Hindlimb muscle (tissue), 1 donor: ENCODE measurements at regions not wholly inside any gene's neighbourhood (a gene's known extent, or its start where the extent isn't known, plus 50 kb on each side); places are given as distances from the start of the nearest gene placed in this dataset.
"Not testable (repeated sequence)": the region's sequence is repeated elsewhere in the genome, so short reads cannot be mapped to it uniquely, and the experiment has no call there.

Experiments used
- DNase-seq: peaks from one replicate; pipeline ENCODE4 v3.0.0-alpha.2; 2013

DNA sequence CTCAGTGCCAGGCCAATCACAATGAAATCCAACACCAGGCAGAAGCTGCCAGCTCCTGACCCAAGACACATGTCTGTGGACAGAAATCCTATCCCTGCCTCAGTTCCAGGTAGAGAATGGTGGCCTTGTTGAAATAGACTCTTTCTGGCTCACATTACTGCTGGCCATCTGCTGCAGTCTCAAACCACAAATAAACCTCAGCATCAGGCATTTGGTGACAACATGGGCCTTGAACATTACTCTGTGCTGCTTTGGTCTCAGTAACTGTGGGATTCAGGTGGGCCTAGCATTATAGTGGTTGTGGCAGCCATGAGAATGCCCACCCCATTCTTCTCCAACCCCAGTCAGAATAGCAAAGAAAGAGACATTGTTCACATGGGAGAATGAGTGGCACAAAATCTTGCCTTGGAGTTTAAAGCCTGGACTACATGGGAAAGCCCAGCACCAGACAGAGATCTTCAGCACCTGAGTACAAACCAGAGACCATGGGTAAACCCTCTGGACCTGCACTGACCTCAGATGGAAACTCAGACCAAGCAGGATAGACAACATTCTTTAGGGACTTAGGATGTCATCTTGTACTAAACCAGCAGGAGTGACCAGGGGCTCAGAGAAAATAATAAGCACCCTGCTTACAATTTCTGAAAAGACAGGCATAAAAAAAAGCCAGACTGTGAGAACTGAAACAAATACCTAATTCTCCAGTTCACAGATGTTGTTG lies 50.4 kb upstream of the TRAM1L1 start:
- no peak for DNase-seq

DNA sequence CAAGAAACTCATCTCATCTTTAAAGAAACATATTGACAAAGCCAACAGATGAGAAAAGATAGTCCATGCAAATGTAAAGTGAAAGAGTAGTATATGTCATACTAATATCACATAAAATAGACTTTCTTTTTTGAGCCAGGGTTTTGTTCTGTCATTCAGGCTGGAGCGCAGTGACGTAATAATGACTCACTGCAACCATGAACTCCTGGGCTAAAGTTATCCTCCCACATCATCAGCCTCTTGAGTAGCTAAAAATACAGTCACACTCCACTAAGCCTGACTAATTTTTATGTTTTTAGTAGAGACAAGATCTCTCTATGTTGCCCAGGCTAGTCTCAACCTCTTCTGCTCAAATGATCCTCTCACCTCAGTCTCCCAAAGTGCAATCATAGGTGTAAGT lies 51.8 kb upstream of the TRAM1L1 start:
- no peak for DNase-seq

DNA sequence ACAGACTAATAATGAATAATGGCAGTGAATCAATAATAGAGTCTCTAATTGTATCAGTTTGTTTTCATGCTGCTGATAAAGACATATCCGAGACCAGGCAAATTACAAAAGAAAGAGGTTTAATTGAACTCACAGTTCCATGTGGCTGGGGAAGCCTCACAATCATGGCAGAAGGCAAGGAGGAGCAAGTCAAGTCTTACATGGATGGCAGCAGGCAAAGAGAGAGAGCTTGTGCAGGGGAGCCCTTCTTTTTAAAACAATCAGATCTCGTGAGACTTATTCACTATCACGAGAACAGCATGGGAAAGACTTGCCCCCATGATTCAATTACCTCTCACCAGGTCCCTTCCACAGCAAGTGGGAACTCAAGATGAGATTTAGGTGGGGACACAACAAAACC lies 53.4 kb upstream of the TRAM1L1 start:
- DNase-seq: not testable (repeated sequence)

DNA sequence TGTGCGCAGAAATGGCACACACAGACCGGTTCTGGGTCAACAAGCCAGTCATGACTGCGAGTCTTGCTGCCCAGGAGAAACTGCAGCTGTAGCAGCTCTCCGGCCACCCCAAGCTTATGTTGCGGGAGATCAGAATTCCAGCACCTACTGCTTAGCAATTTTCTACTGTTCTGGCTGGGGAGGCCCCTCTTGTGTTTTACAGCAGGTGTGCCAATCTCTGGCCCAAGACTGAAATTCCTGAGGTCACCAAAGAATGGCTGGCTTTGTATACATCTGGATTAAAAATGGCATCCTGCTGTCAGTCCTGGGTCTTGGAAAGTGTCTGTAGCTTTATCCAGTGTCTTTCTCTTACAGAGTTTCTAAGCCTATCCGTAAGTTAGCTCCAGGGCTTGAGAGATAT lies 68.9 kb upstream of the TRAM1L1 start:
- no peak for DNase-seq

- no peak for DNase-seq
Observed at GRCh38 chr4:117156806-117157205, 71.4 kb upstream of the TRAM1L1 start.

DNA sequence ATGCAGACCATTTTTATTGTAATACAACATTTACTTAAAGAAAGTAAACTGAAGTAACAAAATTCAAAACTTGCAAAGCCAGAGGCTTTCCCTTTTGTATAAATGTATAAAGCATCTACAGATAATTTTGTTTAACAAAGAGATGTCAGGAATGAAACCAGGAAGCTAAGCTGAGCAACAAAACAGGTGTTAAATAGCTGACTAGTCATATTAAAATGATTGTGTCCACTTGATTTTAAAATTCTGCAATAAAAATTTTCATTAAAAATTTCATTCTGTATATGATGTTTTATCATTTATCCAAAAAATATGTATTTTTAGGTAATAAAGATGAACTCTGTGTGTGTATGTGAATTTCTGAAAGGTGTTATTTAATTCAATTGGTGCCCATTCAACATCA lies 72.0 kb upstream of the TRAM1L1 start:
- no peak for DNase-seq

DNA sequence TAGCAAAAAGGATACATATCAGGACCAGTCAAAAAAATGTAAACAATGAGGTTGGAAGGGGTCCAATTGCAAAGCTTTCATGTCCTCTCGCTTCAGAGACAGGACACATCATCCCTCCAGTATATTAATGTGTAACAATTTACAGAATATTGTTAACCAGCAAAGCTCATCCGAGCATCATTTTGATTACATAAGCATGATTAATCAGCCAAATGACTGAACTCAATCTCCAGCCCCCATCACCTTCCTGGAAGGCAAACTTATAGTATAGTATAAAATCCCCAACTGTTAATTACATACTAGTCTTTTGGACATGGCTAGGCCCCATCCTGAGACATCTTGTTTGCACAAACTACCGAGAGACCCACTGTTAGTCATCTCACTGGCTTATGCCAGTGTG lies 77.6 kb upstream of the TRAM1L1 start:
- DNase-seq: no peak

GRCh38 chr4:117164338-117164737 lies 79.0 kb upstream of the TRAM1L1 start:
- no peak for DNase-seq

GRCh38 chr4:117175369-117175768 lies 90.0 kb upstream of the TRAM1L1 start:
- DNase-seq: not testable (repeated sequence)

- DNase-seq: no peak
Observed at GRCh38 chr4:117203231-117203630, 117.9 kb upstream of the TRAM1L1 start.

GRCh38 chr4:117210551-117210950 lies 125.2 kb upstream of the TRAM1L1 start:
- no peak for DNase-seq

GRCh38 chr4:117224256-117224655 lies 138.9 kb upstream of the TRAM1L1 start:
- peak; percentile 31 for DNase-seq

DNA sequence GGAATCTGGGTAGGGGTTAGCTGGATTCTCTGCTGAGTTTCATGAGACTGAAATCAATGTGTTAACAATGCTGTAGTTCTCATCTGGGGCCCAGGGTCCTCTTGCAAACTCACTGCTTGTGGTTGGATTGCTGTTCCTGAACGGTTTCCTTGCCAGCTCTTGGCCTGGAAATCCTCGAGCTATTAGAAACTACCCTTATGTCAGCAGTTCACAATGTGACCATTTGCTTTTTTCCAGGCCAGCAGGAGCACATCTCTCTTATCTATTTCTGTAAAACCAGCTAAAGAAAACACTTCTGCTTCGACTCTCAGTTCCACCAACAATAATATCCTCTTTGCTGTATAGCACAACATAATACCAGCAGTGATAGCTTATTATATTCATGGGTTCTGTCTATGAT lies 140.1 kb upstream of the TRAM1L1 start:
- no peak for DNase-seq

- DNase-seq: no peak
Observed at GRCh38 chr4:117227925-117228324, 142.5 kb upstream of the TRAM1L1 start.

GRCh38 chr4:117239434-117239833 lies 154.1 kb upstream of the TRAM1L1 start:
- DNase-seq: no peak

DNA sequence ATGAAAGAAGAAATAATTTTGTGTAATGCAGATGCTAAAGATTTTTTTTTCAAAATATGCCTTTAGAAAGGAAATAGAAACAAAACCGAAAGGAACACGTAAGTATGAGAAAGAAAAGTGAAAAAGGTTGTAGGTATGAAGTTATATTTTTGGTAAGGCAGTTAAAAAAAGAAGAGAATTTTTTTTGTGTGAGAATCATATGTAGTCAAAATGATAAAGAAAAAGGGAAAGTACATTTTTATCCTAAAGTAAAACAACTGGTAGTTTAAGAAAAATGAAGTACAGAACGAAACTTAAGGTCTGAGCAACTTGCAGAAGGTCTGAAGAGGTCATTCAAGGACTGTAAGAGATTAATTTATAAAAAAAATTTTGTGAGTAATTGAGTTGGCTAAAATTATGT lies 164.0 kb upstream of the TRAM1L1 start:
- no peak for DNase-seq

DNA sequence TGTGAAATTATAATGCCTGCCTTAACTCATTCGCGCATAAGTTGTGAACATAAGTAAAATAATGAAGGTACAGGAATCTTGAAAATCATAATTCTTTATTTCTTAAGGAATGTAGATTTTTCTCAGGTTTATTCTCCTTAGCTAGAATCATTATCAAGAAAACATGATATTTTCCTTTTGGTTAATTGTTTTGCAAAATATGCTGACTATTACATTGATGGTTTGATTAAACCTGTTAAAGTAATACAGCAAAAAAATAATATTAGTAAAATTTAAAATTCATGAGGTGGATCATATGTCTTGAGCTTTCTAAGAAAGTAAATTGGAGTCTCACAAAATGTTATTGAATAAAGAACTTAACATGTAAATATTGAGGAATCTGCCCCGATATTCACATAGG lies 178.7 kb upstream of the TRAM1L1 start:
- no peak for DNase-seq

GRCh38 chr4:117267317-117267716 lies 181.9 kb upstream of the TRAM1L1 start:
- DNase-seq: no peak

GRCh38 chr4:117284736-117285135 lies 199.4 kb upstream of the TRAM1L1 start:
- DNase-seq: no peak

GRCh38 chr4:117293784-117294183 lies 208.4 kb upstream of the TRAM1L1 start:
- DNase-seq: no peak

GRCh38 chr4:117302226-117302625 lies 216.8 kb upstream of the TRAM1L1 start:
- DNase-seq: no peak

DNA sequence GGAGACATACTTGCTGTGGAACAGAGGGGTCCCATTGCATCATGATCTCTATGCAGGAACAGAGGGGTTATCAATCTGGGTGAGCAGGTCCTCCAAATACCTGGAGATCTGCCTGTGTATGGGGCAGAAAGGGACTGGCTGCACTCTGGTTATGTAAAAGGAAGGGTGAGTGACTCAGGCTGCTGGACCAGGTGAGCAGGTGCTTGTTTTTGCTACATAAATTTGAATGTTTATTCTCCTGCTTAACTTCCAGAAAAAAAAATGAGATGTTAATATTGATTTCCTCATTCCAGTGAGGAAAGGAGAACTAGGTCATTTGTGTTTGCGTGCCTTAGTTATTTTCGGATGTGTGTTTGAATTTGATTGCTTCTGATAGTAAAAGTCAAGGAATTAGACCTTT lies 225.8 kb upstream of the TRAM1L1 start:
- DNase-seq: no peak

- DNase-seq: no peak
Observed at GRCh38 chr4:117311989-117312388, 226.6 kb upstream of the TRAM1L1 start.

DNA sequence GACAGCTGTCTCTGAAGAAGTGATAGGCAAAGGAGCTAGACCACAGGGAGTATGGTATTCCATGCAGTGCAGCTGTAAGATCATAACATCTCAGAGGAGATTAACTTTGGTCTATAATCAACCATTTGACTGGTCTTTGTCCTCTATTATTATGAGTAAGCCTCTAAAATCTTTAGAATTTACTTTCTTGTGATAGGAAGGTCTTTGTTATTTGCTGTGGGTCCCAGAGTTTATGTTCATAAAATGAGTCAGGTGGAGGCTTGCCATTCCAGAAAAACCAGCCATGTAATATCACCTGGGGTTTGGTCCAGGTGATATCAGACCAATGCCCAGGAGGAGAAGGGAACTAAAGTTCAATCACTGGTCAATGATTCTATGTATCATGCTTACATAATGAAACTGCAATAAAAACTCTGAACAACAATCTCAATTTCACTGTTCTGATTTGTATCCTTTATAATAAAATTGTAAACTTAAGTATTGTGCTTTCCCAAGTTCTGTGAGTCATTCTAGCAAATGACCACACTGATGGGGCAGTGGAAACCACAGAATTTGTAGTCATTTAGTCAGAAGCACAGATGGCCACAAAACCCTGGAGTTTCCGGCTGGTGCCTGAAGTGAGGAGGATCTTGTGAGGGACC lies 239.6 kb upstream of the TRAM1L1 start:
- DNase-seq: no peak

DNA sequence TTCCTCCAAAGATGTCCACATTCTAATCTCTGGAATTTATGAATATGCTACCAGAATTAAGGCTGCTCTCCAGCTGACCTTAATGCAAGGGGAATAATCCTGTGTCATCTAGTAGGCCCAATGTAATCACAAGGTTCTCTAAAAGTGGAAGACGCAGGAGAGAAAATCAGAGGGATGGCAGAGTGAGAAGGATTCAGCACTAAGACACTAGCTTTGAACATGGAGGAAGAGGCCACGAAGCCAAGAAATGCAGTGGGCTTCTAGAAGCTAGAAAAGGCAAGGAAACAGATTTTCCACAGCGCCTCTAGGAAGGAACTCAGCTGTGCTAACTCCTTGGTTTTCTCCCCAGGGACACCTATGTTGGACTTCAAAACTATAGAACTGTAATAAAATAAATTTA lies 240.7 kb upstream of the TRAM1L1 start:
- no peak for DNase-seq
